Stimulated activated CD4-positive, alpha-beta T cell treated with anti-CD3 and anti-CD28 coated beads, Interleukin-2, amount 100 ng/mL, for 48 hours (primary cell): ENCODE measurements at regions not wholly inside any gene's neighbourhood (a gene's known extent, or its start where the extent isn't known, plus 50 kb on each side); places are given as distances from the start of the nearest gene placed in this dataset.

Experiments used
- DNase-seq, 2 donors: peaks; one replicate each; pipeline ENCODE4 v3.0.0-alpha.2; 2020

DNA sequence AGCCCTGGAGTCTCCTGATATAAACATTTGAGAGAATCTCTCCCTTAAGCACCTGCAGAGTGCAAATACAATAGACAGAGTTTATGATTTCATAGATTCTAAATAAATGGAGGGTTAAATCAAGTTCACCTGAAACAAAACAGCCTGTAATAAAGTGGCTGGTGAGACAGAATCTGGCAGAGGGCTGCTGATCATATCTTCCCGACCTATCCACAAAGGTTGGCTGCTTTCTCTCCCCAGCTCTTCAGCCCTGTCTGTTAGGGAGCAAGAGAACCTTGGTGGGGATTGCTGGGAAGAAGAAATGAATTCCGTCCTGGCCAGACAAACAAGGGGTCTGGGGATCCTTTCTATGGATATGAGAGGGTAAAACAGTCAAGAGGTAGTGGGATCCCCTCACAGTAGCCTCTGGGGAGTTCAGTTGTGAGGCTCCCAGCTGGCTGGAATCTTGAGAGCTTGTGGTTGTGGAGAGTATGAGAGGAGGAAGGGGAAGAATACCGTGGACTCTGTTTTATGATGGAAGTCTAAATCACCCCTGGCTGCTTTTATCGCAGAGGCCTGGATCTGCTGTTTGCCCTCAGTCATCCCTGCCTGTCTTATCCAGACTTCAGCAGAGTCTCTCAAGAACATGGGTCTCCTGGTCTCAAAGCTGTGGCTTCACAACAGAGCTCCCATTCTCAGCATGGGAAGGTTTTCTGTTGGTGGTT, 451.3 kb downstream of the NTRK3 start:
- DNase-seq: no peak

DNA sequence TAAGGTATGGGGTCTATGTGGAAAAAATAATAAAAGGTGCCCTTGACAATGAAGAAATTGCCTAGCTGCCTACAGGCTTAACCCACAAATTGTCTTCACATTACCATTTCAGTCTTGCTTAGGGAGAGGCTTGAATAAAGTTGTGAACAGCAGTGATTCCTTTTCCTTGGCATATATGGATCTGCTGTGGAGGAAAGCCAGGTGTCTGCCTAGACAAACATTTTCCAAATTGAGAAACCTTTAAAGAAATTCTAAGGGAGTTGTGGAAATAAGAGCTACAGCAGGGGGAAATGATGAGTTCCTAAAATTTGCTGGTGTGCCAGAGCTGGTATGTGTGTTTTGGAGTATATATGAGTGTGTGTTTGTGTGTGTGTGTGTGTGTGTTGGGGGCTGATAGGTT, 452.1 kb downstream of the NTRK3 start:
- DNase-seq: no peak

DNA sequence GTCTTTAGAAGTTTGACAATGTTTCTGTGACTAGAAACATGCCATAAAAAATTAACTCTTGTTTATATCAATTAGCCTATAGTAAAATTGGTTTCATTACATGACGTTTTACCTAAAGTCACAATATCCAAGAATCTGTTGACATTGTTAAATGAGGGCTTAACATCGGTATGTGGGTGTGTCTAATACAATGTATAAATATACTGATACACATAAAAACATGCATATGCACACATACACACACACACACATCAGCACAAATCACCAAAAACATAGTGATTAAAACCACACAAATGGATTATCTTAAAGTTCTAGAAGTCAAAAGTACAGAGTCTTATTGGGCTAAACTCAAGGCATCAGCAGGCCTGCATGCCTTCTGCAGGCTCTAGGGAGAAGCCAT, 456.7 kb downstream of the NTRK3 start:
- no peak for DNase-seq

DNA sequence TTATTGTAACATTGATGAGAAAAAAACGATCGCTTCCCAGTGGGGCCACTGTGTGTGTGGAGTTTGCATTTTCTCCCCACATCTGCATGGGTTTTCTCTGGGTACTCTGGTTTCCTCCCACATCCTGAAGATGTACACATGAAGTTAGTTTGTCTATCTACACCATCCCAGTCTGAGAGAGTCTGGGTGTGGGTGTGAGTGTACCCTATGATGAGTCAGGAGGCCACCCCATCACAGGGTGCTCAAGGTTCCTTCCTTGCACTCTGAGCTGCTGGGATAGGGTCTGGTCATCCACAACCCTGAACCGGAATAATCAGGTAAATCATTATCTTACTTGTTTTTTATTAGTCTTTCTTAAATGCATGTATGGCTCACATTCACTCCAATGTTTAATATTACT, 457.1 kb downstream of the NTRK3 start:
- DNase-seq: no peak

DNA sequence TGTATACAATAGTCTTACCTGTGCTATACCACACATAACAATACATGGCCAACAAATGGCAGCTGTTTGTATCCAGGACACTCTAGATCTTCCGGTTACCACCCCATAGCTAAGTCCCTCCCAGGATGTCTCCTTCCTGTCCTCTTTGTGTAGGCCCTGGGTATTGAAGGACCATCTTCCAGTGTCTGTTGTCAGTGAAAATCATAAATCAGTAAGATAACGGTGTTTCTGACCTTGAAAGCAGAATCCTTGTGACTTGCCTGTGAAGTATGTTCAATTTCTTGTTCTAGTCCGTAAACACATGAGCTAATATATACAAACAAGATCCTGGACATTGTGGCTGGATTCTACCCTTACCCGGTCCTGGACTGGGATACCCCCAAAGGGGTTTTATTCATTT, 462.8 kb downstream of the NTRK3 start:
- no peak for DNase-seq

DNA sequence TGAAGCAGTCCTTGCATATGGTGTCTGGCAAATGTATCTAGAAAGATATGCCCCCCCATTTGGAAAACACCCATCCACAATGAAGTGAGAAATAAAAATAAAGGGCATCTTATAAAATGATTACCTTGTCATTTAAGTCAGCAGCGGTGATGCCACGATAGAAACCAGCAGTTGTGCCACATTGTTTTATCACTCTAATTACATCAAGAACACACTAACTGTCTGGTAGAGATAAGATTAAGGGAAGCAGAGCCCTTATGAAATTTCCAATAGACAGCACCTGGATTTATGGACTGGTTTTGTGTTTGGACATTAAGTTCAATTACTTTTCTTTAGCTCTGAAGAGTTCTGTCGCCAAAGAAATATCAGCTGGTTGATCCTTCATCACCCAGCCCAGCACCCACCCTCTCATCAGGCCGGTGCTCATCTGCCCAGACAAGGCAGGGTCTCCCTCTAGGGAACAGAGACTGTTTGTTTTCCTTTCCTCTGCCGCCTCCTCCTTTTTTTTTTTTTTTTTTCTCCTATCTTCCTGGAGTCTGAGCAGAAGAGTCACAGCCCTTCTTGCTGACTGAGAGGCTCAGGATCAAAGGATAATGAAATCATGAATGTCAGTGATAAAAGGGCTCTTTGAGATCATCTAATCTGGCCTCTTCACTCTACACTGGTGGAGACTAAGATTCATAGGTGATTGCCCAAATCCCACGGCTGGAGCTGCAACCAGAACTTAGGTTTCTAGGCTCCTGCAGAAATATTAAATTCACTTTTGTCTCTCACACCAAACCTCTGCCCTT, 464.1 kb downstream of the NTRK3 start:
- no peak for DNase-seq

DNA sequence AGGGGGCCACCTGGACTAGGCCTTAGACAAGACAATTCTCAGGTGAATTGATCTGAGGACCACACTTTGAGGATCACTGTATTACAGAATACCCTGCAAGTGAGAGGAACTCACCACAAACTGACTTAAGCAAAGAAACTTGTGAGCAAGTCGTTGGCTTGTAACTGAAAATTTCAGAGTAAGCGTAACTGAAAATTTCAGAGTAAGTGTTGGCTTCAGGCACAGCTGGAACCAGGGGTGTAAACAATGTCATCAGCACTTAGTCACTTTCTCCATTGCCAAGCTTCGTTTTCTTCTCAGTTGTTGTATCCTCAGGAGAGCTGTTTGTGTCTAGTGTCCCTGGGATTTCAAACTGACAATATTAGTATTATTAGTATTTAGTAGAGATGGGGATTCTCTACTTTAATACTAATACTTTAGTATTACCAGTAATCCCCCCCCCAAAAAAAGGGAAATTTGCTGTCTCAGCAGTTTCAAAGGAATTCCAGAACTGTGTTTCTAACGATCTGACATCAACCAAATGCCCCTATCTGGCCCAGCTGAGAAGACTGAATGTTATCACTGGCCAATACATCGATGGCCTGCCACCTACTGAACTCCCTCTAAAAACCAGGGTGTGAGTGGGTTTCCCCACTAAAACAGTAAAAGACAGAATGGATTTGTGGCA, 474.4 kb downstream of the NTRK3 start:
- DNase-seq: no peak

DNA sequence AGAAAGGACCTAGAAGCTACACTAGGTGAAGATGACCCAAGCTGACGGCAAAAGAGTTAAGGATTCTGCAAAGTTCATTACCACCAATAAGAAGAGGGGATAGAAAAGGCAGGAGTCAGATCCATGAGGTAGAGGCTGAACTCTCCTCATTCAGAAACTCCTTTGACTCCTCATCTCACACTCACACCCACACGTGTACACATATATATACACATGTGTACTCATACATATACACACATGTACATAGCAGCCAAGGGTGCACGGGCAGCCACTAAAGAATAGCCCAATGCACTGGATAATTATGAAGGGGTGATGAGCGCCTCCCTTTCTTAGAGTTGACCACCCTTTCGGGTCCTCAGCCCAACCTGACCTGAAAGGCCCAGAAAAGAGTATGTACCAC, 476.8 kb downstream of the NTRK3 start:
- no peak for DNase-seq

DNA sequence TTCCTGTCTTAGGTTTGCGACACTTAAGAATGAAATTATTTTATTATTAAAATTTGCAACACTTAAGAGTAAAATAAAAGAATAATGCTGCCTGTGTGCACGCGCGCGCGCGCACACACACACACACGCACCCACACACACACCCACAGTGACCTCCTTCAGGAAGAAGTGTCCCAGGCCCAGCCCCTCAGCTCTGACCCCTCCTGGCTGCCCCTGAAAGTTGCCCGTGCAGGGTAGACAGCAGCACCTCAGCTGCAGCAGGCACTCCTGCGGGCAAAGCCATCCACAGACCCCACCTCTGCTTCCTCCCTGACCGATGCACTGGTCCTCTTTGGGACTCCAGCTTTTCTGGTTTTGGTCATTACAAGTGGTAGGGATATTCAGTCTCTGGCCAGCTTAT, 478.2 kb downstream of the NTRK3 start:
- DNase-seq: no peak

DNA sequence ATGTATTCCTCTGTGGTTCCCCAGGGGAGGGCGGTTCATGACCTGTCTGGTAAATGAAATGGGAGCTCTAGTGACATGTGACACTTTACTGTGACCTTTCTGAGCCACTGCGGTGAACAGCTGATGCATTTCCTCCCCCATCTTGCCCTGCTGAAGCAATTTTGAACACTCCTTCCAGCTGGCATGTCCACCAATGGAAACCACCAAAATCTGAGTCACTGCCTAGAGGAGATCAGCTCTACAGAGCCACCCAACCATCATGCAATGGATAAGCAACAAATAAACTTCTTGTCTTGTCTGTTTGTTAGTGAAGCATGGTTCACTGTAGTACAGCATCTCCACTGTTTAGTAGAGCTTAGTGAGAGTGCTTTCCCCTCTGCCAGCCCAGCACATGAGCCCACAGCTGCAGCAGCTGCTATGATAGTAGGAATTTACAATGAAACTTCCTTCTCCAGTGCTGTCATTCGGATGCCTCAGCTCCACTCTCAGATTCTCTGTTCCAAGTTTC, 479.4 kb downstream of the NTRK3 start:
- no peak for DNase-seq

DNA sequence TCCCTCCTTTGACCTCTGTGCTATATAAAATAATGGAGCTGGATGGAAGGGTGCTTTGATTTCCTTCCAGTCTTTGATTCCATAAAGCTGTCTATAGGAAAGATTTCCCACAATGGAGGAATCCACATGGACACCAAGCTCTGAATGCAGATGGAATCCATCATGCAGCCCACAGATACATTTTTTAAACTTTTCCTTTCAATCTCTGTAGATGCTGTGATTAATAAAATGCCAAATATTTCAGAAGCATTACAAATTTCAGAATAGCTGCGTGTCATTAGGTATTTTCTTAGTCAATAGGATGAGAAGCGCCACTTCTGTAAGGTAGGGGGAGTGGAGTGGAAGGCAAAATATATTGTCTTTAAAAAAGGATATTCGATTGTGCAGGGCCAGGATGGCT, 489.0 kb downstream of the NTRK3 start:
- DNase-seq: no peak

DNA sequence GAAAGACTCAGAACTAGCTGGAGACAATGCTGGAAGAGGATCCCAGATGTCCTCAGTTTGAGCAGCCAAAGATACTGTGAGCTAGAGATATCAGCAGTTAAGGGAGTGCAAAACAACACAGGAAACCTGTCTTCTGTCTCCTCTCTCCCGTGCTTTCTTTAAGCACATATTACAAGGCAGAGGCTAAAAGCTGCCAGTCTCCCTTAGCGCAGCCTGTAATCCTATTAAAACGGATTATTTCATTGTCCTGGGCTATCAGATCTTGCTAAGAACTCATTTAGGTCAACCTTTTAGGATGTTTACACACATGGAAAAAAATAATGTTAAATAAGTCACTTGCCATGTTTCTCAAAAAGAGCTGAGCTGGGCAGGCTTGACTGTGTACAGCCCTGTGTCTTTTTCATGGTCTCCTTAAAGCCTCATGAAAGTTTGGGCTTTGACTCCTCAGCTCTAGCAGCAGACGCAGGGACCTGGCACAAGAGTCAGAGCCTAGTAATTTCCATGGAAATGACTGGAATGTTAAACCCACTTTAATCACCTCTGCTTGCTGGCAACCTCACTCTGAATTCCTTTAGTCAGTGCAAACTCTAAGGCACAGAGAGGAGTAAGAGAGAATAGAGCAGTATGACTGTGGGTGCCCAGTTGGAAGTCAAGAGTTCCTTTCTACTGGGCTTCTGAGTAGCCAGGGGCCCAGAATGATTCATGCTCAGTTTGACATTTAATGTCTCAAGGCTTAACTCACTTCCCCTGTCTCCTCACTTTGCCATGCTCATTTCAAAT, 491.9 kb downstream of the NTRK3 start:
- DNase-seq: no peak

DNA sequence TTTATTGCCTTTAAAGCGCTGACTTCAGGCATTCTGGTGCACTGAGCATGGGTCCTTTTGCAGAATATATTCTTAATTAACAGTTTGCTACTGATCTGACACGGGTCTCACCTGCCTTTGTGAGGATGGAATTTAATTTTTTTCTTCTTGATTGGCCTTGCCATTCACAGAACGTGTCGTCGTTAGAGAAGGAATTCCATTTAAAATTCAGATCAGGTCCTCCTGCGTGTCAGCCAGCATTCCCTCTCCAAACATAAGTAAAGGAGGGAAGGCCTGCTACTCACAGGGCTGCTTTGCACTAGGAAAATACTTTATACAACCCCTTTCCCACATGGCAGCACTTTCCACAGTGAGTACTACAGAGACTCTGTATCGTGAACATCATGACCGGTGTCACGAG, 492.7 kb downstream of the NTRK3 start:
- no peak for DNase-seq

DNA sequence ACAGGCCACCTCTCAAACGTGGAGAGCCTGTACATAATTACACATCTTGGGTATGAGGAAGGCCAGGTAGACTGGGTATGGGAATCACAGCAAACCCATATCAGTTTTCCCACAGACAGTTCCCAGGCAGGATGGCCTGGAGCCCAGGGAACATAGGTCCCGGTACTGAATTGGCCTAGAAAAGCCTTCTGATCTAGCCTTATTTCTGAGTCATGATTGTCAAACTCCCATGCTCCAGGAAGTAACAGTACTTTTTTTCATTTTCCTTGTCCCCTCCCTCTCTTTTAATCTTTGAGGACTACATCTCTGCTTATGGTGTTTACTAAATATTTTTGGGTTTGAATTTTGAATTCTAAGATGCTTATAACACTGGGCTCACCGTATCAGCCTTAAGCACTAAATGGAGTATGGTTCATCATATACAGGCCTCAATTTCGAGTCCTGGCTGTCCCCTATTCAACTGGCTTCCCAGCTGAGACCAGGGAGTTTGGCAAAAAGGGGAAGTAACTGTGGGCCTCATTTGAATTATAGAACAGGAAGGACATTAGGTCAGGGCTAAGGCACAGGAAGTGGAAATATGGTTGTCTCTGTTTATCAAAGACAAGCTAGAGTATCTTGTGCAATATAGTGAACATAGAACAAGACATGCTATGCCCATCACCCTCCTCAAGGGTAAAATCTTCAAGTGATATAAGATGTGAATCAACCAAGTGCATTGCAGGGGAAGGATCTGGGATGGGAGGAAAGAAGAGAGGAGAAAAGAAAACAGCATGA, 494.6 kb downstream of the NTRK3 start:
- DNase-seq: no peak

DNA sequence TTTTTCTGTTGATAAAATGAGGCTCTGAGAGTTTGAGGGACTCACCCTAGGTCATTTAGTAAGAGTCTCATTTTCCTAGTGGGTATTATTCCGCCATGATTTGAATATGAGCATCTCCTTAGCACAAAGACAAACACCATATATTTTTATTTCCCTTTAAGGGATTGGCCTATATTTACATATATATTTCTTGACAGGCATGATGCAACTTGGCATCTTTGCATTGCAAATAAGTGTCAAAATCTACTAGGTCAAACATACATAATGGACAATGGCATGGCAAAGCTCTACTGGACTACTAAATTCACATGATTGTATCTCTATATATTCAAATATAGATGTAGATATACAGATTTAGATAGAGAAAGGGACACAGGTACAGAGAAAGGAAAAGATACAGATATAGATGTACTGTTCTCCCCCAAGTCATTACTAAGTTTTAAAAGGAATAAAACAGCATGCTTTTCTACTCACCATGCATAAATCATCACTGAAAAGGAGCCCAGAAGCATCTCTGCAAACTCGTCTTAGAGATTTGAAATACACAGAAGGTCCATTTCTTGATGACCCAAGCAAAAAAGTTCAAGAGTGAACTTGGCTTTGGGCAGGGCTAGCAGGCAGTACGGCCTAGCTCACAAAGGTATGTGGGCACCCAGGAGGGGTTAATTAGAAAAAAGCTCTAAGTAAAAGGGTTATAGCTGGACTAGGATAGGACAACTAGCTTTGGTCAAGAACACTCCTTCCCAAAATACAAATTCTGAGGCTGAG, 495.8 kb downstream of the NTRK3 start:
- no peak for DNase-seq

DNA sequence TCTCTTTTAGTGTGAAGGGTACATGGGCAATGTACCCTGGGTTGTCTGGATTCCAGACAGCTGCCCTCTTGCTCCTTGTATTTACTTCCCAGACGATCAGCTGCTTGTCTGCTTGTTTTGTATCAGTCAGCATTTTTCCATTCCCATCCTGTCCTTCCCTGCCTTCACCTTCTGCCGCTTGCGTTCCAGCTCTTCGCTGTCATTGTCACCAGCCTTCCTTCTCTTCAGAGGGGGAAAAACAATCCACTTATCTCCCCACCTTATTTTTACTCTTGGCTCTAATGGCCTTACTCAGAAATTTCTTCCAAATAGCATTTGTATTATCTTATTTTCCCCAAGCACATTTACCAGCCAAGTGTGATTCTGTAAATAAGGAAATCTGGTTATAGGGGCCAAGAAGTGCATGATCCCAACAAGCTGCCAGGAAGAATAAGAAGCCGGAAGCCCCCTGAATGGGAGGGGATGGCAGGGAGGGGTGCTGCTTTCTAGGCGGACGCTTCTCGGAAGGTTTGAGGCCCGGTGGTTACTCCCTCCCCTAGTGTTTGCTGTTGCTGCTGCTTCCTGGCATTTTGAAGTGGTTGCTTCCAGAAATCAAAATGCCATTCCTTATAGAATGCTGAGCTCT, 497.6 kb downstream of the NTRK3 start:
- DNase-seq: no peak

DNA sequence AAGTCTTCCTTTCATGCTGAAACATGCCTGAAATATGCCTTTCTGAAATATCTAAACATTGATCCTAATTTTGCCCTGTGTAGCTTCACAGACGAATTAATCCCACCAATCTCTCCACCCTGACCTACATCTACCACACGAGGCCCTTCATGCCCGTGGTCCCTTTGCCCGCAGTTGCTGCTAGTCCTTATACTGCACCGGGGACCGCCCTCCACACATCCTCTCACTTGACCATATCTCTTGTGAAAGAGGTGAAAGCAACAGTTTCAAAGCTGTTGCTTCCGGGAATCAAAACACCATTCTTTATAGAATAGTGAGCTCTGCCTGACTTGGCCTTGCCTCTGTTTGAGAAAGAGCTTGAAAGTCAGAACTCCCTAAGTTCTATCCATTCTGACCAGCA, 499.5 kb downstream of the NTRK3 start:
- DNase-seq: no peak

DNA sequence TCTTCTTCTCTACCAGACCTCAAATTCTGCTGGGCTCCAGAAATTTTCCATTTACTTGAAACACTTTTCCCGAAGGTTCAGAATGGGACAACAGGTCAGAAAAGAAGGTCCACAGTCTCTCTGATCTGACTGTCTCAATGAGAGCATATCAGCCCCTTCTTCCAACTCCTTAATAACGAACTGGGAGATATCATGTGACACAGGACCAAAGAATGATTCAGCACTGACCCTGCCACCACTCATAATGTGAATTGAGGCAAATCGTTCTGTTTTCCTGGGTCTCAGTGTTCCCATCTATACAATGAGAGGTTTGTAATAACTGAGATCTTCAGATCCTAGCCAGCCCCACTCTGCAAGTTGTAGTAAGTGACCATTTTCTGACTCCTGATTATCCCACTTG, 500.5 kb downstream of the NTRK3 start:
- no peak for DNase-seq

DNA sequence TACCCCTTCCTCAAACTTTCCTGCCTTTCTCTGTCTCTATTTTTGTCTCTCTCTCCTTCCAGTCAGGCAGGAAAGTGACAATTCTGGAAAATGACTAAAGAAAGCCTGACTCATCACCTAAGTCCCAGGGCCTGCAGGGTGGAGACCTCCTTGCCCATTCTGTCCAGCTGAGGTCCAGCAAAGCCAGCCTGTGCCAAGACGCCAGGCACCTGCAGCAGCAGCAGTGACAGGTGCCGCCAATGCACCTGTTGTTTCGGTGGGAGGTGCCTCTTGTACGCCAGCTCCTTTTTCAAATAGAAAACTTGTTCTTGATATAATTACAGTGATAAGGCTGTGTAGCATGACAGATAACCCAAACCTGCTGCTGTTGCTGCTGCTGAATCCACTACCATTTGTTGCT, 501.3 kb downstream of the NTRK3 start:
- DNase-seq: no peak

DNA sequence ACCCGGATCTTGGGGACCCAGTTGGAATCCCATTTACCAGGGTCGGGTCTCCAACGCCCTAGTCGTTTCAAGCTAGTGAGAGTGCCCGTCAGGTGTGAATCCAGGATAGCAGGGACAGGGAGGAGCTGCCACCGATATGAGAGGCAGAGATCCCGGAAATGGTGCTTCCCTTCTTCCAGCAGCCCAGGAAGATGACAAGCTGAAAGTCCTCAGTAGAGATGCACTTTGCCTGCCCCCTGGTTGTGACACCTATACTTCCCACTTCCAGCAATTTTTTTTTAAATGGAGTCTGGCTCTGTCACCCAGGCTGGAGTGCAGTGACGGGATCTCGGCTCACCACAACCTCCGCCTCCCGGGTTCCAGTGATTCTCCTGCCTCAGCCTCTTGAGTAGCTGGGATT, 503.0 kb downstream of the NTRK3 start:
- no peak for DNase-seq
